Erythroblast (primary cell): ENCODE measurements at regions not wholly inside any gene's neighbourhood (a gene's known extent, or its start where the extent isn't known, plus 50 kb on each side); places are given as distances from the start of the nearest gene placed in this dataset.

Experiments used
- GATA1 ChIP-seq: IDR thresholded peaks from 2 replicates; pipeline ENCODE4 v1.6.1; 2011; ENCODE audit warnings: low read depth, mild to moderate bottlenecking, control low read depth, low read length, moderate library complexity
- POLR2A ChIP-seq: IDR thresholded peaks from 2 replicates; pipeline ENCODE4 v1.6.1; 2011; ENCODE audit warnings: mild to moderate bottlenecking, low read length

- TF ChIP-seq POLR2A (no peak), GATA1 (no peak)
Measured at GRCh38 chr1:182235604-182235951, 156.0 kb downstream of the GLUL start.
